NCI-H748 (cell line): ENCODE measurements at regions not wholly inside any gene's neighbourhood (a gene's known extent, or its start where the extent isn't known, plus 50 kb on each side); places are given as distances from the start of the nearest gene placed in this dataset.
A peak's percentile ranks its signal among the peaks of the same experiment; 100 is the strongest.
"Not testable (repeated sequence)": the region's sequence is repeated elsewhere in the genome, so short reads cannot be mapped to it uniquely, and the experiment has no call there.

ENCODE experiments used
- DNase-seq: peaks from one replicate; lab custom pipeline; 2025; ENCODE audit not compliant: unreplicated experiment; lab: John Stamatoyannopoulos, UW

- DNase-seq, result no peak
These were observed 405.7 kb upstream of the SLC10A2 start for GRCh38 chr13:103471896-103472295.

GRCh38 chr13:103469771-103470170 is 403.6 kb upstream of the SLC10A2 start:
- DNase-seq, result no peak

- no peak for DNase-seq
These were observed 400.5 kb upstream of the SLC10A2 start for GRCh38 chr13:103466761-103467160.

- DNase-seq, result not testable (repeated sequence)
These were observed 394.0 kb upstream of the SLC10A2 start for GRCh38 chr13:103460246-103460645.

- DNase-seq, result not testable (repeated sequence)
These were observed 390.8 kb upstream of the SLC10A2 start for GRCh38 chr13:103457050-103457449.

- peak; percentile 46 for DNase-seq
These were observed 385.4 kb upstream of the SLC10A2 start for GRCh38 chr13:103451656-103452055.

- DNase-seq, result no peak
These were observed 377.4 kb upstream of the SLC10A2 start for GRCh38 chr13:103443604-103444003.

- DNase-seq, result no peak
These were observed 371.4 kb upstream of the SLC10A2 start for GRCh38 chr13:103437651-103438050.

GRCh38 chr13:103436057-103436654 is 369.9 kb upstream of the SLC10A2 start:
- DNase-seq, result no peak

- peak; percentile 54 for DNase-seq
These were observed 365.6 kb upstream of the SLC10A2 start for GRCh38 chr13:103431856-103432255.

GRCh38 chr13:103430368-103430767 is 364.2 kb upstream of the SLC10A2 start:
- peak; percentile 18 for DNase-seq

- no peak for DNase-seq
These were observed 343.8 kb upstream of the SLC10A2 start for GRCh38 chr13:103410002-103410401.

- DNase-seq, result no peak
These were observed 340.8 kb upstream of the SLC10A2 start for GRCh38 chr13:103406967-103407366.

- DNase-seq, result no peak
These were observed 339.1 kb upstream of the SLC10A2 start for GRCh38 chr13:103405297-103405696.

GRCh38 chr13:103403814-103404213 is 337.6 kb upstream of the SLC10A2 start:
- no peak for DNase-seq

- no peak for DNase-seq
These were observed 337.0 kb upstream of the SLC10A2 start for GRCh38 chr13:103403148-103403740.

GRCh38 chr13:103395139-103395538 is 328.9 kb upstream of the SLC10A2 start:
- no peak for DNase-seq

GRCh38 chr13:103394618-103395017 is 328.4 kb upstream of the SLC10A2 start:
- no peak for DNase-seq

GRCh38 chr13:103391936-103392335 is 325.7 kb upstream of the SLC10A2 start:
- DNase-seq, result no peak

- no peak for DNase-seq
These were observed 322.6 kb upstream of the SLC10A2 start for GRCh38 chr13:103388839-103389238.

- no peak for DNase-seq
These were observed 320.1 kb upstream of the SLC10A2 start for GRCh38 chr13:103386341-103386740.

GRCh38 chr13:103373916-103374315 is 307.7 kb upstream of the SLC10A2 start:
- no peak for DNase-seq

GRCh38 chr13:103371271-103371670 is 305.1 kb upstream of the SLC10A2 start:
- no peak for DNase-seq
